A673 (cell line): ENCODE measurements at regions not wholly inside any gene's neighbourhood (a gene's known extent, or its start where the extent isn't known, plus 50 kb on each side); places are given as distances from the start of the nearest gene placed in this dataset.

Experiments used
- CTCF ChIP-seq: fragments of 300-800, 200-600 bp; sonication (generic); conservative IDR thresholded peaks from 2 replicates; pipeline ENCODE4 v1.5.1; 2017; ENCODE audit warnings: low read depth, mild to moderate bottlenecking, antibody characterized with exemption, low read length, moderate library complexity, mixed read lengths
- EZH2 ChIP-seq: fragments of 200-600 bp; sonication (generic); IDR thresholded peaks from 2 replicates; pipeline ENCODE4 v1.6.1; 2017; ENCODE audit warnings: borderline replicate concordance, low read depth, mild to moderate bottlenecking, mixed read lengths, antibody characterized with exemption, low read length; ENCODE audit not compliant: poor library complexity, severe bottlenecking

GRCh38 chr13:87208636-87209035, 462.5 kb upstream of the SLITRK5 start:
- no peak for TF ChIP-seq CTCF
- TF ChIP-seq EZH2: no peak
